GM18867 (cell line): ENCODE measurements at regions not wholly inside any gene's neighbourhood (a gene's known extent, or its start where the extent isn't known, plus 50 kb on each side); places are given as distances from the start of the nearest gene placed in this dataset.

Experiments
- ATAC-seq: cut with Tn5 transposase; IDR thresholded peaks from one replicate; pipeline ENCODE4 v1.9.1; 2021; ENCODE audit warnings: mild to moderate bottlenecking, moderate library complexity; ENCODE audit not compliant: unreplicated experiment

DNA sequence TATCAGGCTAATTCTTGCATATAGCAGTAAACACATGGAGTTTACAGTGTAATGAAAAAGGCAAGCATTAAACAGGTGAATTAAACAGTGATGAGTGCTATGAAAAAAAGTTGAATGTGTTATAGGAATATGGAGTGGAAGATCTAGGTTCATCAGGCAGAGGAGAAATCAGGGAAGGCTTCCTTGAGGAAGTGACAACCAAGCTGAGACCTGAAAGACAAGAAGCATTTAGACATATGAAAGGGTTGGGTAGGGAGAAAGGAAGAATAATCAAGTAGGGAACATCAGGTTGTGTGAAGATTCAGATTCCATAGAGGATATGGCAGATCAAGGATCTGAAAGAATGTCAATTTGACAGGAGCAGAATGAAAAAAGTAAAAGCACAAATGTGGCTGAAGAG lies 612.5 kb downstream of the PRELID2 start:
- no peak for ATAC-seq

DNA sequence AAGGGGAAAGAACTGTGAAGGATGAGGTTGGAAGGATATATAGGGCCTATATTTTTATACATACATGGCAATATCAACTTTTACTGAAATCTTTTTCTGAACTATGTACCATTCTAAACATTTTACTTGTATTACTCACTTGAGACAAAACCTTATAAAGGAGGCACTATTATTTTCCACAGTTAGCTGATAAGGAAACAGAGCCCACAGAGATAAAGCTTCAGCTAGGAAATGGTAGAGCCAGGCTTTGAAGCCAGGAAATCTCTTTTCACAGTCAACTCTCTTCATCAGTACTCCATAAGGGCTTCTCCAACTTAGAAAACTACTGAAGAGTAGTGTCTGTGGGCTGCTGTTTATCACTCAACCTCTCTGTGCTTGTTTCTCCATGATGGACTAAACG lies 613.7 kb downstream of the PRELID2 start:
- ATAC-seq = no peak

DNA sequence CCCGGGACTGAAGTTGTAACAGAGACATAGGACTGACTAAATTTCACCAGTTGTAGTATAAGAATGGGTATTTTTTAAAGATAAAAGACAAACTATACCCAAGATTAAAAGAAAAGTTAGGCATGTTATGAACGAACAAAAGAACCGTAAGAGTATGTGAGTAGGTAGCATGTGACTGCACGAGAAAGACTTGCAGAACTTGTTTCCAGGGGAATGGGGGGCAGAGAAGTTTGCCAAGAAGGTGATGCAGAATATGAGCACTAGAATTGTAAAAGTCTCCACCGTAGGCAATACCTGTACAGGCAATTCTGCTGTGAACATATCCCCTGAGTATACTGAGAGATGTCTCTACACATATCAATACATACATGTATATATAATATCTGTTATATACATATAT lies 614.7 kb downstream of the PRELID2 start:
- ATAC-seq = no peak

DNA sequence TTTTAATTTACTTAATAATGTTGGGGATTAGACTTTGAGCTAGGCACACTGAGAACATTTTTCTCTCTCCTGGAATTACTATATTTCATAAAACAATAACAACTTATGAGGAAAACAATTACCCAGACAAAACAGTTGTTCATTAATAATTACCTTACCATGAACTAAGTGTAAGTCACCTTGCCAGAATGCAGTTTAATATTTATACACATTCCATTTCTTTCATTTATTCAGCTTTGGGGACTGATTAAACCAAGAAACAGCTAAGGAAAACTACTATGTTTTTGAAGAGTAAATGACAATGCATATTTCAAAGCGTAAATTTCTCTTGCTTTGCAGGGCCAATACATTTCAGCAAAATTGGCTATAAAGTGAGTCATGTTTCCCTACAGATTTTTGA lies 616.2 kb downstream of the PRELID2 start:
- ATAC-seq = no peak

DNA sequence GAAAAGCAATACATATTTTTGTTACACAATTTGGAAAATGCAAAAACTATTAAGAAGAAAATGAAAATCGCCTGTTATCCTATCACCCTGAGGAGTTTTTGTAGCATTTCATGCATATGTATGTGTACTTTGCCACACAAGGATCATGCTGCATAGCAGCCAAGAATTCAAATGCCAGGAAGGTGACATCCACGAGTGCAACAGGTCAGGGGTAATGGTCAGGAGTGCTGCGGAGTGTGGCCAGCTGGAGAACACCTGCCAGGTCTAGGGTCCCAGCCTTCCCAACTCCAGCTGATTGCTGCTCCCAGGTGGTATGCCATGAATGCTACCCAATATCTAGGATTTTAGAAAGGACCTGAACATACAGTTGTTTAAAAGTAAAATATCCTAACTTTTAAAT lies 617.1 kb downstream of the PRELID2 start:
- no peak for ATAC-seq

DNA sequence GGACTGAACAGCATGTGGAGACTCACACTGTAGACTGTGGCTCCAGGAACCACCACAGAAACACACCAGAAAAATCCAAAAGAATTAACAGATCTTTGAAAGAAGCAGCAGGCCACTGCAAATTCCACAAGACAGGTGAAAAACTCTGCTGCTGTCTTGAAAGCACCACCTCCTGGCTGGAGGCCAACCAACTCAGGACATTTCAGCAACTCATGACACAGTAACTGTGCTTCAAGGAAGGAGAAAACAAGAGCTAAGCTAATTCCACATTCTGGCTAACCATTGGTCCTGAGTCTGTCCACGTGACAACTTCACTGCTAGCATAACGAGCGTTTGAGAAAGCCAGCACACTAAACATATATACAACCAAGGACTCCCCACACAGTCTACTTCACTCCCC lies 625.1 kb downstream of the PRELID2 start:
- no peak for ATAC-seq

DNA sequence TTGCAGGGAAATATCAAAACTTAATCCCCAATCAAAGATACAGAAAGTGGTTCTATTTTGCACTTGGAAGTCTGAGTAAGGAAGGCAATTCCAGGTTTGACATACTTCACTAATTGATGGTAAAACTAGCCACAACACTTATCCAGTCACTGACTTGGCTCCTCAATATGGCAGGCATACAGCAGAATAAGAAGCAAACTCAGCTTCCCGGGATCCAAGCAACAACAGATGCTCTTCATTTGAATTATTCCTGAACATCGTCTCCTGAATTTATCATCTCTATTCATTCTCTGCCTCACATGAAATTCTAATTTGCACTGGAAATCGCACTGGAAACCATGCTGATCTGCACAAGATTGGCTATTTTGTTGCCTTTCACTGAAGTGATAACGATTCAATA lies 629.6 kb downstream of the PRELID2 start:
- no peak for ATAC-seq

DNA sequence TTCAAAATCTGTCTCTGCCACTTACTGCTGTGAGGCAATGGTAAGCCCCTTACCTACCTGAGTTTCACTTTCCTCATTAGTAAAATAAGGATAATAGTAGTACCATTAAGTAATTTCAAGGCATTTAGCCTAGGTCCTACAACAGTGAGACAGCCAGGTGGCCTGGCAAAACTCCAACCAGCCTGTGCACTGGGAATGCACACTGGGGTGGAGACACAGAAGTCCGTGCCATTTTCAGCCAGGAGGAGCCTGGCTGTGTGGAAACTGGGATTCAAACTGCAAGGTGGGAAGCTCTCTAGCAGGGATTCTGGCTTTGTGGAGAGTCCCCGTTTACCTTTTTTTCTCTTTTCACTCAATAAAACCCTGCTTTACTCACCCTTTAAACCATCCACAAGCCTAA lies 630.4 kb downstream of the PRELID2 start:
- ATAC-seq = no peak

DNA sequence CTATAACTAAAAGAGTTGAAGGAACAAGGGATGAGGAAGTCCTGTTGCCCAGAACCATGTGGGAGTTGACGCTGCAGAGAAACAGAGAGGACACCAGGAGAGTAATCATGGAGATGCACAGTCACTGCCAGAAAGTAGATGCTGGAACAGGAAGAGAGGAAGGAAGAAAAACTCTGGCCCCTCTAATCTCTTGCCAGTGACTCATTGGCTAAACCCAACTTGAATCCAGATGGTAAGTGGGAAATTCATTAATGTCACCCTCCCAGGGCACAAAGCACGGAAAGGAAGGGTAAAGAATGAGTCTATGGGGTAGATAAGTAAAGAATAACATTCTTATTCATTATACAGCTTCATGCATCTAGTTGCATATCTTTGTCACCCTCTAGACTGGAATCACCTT lies 631.9 kb downstream of the PRELID2 start:
- no peak for ATAC-seq

DNA sequence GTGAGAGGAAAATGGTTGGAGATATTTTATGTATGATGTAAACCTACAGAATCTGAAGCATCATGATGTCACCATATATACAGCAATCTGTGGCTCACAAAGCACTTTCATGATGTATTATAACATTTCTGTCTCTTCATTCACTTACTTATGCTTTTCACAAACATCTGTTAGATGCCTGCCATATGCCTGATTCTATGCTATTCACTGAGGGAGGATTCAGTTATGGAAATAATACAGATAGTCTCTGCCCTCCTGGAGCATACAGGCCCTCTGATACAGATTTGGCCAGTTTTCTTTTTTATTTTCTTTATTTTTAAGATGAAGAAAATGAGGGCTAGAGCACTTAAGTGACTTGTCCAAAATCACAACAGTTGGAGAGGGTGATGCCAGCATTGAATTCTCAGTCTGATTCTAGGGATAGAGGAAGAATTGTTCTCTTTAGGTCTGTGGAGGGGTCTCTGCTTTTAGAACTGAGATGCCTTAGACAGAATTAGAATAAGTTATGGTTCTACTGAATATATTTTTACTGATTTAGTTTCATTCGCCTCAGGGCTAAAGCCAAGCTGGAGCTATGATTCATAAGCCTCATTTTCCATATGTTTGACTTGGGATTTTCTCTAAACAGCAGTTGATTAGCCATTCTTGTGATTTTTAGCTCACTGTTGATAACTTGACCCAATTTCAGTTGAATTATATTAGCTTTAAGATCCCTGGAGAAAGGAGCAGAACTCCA lies 636.4 kb downstream of the PRELID2 start:
- ATAC-seq = no peak

DNA sequence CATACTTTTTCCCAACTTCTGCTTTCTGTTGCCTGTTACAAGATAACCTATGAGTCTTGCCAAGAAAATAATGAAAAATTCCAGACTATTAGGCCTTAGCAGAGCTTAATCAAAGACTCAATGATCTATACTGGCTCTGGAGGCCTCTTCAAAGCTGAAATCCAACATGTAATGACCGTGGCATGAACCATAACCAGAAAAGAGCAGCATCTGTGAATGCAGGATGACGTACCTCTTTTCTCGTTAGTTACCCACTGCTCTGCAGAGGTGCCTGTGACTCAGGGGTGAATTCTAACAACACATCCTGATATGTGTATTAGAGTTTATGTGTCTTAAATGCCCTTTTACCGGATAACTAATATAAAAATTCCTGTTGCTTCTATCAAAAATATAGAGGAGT lies 645.4 kb downstream of the PRELID2 start:
- ATAC-seq = no peak

DNA sequence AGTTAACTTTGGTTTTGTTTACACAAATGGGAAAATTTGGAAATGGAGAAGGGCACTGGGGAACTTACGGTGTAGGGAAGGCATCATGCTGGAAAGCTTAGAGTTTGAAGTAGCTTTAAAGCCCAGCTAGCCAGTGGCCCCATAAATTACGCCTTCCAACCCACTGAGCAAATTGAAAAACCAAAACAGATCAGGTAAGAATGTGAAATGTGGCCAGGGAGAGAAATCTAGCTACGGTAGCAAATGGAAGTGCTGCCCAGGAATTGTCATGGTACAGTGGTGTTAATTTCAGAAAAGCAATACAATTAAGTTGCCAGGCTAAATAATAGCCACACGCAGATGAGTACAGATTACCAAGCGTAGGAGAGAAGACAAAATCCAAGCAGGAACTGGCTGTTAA lies 654.8 kb downstream of the PRELID2 start:
- no peak for ATAC-seq

DNA sequence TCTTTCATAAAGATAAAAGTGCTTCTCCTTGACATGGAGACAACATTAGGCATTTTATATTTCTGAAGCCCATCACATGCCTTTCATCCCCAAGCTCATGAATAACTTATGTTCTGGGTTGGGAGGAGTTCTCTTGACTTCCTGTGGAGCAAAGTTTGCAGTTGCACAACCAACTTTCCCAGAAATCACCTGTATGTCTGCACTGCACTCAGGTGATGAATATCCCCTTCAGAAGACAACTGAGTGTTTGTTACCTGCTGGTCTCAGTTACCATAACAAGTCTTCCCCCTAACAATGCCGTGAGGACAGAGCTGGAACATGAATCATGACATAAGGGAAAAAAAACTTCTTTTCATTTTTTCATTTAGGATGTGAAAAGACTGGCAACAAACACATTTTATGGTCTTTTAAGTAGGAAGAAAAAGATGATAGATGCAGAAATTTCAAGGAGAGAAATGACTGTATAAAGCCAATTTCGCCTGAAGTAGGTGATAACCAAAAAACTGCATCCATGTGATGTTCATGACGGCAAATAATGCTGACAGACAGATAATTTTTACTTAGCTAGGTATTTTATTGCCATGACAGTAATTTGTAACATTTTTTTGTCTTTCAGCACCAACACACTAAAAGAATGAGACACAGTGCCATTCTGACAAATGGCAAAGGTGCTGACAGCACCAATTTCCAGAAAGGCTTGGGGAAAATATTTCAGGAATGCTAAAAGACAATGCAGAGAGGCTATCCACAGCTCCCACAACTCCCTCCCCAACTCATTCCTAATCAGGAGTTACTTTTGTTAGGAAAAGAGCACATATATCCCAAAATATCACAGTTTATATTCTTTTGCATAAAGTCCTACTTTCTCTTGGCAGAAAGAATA lies 656.3 kb downstream of the PRELID2 start:
- no peak for ATAC-seq

DNA sequence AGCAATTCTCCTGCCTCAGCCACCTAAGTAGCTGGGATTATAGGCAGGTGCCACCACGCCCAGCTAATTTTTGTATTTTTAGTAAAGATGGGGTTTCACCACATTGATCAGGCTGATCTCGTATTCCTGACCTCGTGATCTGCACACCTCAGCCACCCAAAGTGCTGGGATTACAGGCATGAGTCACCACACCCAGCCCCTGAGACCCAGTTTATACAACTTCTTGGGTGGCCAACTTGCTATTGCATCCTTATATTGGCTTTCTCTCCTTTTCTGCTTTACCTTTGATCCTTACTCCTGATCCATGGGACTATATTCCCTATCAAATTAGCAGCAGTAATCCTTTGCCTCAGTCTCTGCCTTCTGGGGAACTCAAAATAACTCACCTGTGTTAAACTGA lies 659.1 kb downstream of the PRELID2 start:
- no peak for ATAC-seq

DNA sequence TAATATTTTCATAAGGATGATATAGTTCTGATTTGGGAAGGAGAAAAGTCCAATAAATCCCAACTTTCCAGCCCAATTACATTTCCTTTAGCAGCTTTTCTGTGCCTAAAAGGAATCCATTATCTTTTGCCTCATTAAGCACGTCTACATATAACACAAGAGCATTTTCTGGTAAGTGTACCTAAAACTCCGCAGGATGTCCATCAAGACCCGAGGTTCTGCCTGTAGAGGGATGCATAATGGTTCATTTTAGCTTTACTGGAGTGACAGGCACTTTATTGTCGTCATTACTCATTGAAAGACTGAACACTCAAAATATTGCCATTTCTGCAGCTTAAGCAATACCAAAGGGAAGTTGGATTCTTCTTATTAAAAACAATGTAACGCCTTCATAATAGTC lies 669.0 kb downstream of the PRELID2 start:
- no peak for ATAC-seq

DNA sequence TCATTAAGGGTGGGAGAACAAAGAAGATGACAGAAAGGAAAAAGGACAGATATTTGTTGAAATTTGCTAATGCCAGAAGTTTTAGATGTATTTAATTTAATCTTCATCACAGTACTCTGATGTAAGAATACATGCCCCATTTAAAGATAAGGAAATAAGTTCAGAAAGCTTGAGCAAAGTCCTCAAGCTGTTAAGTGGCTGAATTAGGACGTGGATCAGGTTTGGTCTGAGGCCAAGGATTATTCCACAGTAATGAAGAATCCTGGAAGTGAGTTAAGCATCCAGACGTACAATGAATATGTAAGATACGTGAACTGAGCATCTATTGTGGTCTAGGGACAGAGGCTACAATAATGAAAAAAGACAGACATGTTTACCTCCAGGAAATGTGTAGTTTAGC lies 671.3 kb downstream of the PRELID2 start:
- ATAC-seq = no peak

DNA sequence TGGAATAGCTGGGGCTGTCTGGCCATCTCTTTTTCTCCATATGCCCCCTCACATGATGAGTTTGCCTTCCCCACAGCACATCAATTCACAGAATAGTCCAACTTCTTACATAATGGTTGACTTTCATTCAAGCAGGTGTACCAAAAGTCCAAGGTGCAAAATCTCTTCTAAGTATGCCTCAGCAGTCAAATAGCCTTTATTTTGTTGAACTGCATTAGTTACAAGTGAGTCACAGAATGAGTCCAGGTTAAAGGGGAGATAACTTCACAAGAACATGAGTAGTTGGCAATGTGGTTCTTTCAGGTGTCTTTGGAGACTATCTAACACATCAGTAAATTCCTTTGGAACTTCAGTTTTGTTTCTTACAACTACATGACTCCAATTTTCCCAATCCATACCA lies 672.5 kb downstream of the PRELID2 start:
- no peak for ATAC-seq

DNA sequence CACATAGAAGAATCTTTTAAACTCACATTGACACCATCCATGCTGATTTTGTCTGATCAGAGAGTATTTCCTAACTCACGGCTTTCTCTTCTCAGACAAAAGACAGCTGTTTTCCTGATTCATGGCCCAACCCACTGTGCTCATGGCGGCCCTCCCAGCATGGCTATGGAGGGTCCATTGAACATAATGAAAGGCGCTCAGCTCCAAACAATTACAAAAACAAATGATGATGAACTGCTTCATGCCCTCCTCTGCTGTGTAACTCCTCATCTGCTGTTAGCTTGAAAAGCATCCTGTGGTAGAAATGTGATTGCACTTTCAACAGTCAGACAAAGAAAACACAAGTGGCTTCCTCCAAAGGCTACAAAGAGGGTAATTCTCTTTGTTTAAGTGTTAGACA lies 673.8 kb downstream of the PRELID2 start:
- ATAC-seq = no peak

DNA sequence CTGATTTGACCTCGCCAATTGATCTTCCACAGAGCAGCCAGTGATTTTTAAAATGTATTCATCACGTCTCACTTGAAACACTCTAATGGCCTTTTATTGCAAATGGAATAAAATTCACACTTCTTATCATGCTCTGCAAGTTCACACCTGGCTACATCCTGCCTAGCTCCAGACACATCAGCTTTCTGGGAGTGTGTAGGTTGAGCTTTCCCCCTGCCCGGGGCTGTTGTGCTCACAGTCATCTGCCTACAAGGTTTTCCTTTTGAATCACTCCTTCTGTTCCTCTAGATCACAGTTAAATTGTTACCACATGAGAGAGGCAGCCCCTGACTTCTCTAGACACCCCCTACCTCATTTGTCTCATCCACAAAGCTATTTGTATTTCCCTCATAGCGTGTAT lies 674.5 kb downstream of the PRELID2 start:
- ATAC-seq = no peak

DNA sequence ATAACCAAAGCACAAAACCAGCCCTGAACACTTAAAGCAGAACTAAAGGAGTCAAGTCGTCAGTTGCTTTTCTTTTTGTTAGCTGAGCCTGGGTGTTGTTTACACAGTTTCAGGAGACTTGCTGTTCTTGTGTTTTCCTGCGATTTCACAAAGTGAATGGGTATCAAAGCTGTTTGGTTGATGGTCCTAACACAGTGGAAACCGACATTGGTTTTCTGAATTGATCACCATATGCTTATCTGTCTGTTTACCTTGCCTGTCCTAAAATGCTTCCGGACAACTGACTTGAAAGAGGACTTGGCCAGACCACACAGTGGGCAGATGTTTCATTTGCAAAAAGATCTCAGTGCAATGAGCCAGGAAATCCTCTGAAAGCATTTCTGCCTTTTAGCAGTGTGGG lies 676.4 kb downstream of the PRELID2 start:
- no peak for ATAC-seq

DNA sequence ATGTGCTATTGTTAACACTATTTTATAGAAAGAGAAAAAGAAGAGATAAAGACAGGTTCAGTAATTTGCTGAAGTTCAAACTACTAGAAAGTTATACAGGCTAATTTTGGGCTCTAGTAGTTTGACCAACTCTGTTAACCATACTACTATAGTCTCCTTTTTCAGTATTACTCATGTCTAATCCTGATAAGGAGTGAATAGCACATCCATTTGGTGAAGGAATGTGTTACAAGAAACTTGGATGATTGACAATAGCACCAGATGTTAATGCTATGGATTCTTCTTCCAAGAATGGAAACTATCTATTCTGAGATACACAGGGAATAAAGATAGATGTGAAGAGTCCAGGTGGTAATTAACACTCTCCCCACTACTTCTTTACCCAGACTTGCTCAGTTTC lies 677.3 kb downstream of the PRELID2 start:
- no peak for ATAC-seq

DNA sequence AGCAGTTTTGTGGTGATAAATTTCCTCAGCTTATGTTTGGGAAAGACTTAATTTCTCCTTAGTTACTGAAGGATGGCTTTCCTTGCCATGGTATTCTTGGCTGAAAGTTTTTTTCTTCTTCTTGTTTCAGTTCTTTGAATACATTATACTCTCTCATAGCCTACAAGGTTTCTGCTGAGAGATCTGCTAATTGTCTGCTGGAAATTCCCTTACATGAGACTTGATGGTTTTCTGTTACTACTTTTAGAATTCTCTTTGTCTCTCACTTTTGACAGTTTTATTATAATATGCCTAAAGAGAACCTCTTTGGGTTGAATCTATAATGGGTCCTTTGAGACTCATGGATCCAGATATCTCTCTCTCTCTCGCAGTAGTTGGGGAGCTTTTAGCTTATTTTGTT lies 693.6 kb downstream of the PRELID2 start:
- no peak for ATAC-seq
